OCI-LY7 (cell line): ENCODE measurements at regions not wholly inside any gene's neighbourhood (a gene's known extent, or its start where the extent isn't known, plus 50 kb on each side); places are given as distances from the start of the nearest gene placed in this dataset.

Source experiments
- EZH2phosphoT487 ChIP-seq: fragments of 200-600 bp; sonication (generic); IDR thresholded peaks from 2 replicates; pipeline ENCODE4 v1.6.1; 2018; ENCODE audit warnings: low read depth, borderline replicate concordance, mild to moderate bottlenecking, mixed run types, antibody characterized with exemption, low read length, moderate library complexity, mixed read lengths
- TF ChIP-seq, protein P1 (sequence below): fragments of 200-600 bp; sonication (generic); conservative IDR thresholded peaks from 2 replicates; pipeline ENCODE4 v1.5.1; 2014; ENCODE audit warnings: mild to moderate bottlenecking, antibody characterized with exemption, low read length, moderate library complexity, mixed read lengths

- TF ChIP-seq, protein P1, sequence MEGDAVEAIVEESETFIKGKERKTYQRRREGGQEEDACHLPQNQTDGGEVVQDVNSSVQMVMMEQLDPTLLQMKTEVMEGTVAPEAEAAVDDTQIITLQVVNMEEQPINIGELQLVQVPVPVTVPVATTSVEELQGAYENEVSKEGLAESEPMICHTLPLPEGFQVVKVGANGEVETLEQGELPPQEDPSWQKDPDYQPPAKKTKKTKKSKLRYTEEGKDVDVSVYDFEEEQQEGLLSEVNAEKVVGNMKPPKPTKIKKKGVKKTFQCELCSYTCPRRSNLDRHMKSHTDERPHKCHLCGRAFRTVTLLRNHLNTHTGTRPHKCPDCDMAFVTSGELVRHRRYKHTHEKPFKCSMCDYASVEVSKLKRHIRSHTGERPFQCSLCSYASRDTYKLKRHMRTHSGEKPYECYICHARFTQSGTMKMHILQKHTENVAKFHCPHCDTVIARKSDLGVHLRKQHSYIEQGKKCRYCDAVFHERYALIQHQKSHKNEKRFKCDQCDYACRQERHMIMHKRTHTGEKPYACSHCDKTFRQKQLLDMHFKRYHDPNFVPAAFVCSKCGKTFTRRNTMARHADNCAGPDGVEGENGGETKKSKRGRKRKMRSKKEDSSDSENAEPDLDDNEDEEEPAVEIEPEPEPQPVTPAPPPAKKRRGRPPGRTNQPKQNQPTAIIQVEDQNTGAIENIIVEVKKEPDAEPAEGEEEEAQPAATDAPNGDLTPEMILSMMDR = no peak
- no peak for TF ChIP-seq EZH2phosphoT487
Measured at GRCh38 chr10:10804998-10805740, 212.5 kb upstream of the CELF2 start.
